Neural progenitor cell (in vitro differentiated cells): ENCODE measurements at regions not wholly inside any gene's neighbourhood (a gene's known extent, or its start where the extent isn't known, plus 50 kb on each side); places are given as distances from the start of the nearest gene placed in this dataset.
A peak's percentile ranks its signal among the peaks of the same experiment; 100 is the strongest.

Experiments
- DNase-seq: peaks from one replicate; pipeline ENCODE4 v3.0.0-alpha.2; 2016; ENCODE audit warnings: low spot score
- H2AFZ ChIP-seq: fragments of 200-600 bp; sonication (generic); replicated peaks from 2 replicates; pipeline ENCODE4 v1.6.1; 2016; ENCODE audit warnings: antibody characterized with exemption
- H3F3A ChIP-seq: fragments of 200-600 bp; sonication (generic); 2 replicates; pipeline ENCODE4 v1.6.1; 2016; ENCODE audit warnings: antibody characterized with exemption, low read depth
- H3K27ac ChIP-seq: fragments of 200-600 bp; sonication (generic); 2 replicates; pipeline ENCODE4 v1.5.1; 2016; ENCODE audit warnings: mild to moderate bottlenecking
- H3K27me3 ChIP-seq: fragments of 200-600 bp; sonication (generic); 2 replicates; pipeline ENCODE4 v1.6.1; 2016; ENCODE audit warnings: mild to moderate bottlenecking, moderate library complexity
- H3K36me3 ChIP-seq: fragments of 200-600 bp; sonication (generic); 2 replicates; pipeline ENCODE4 v1.5.1; 2016
- H3K4me1 ChIP-seq: fragments of 200-600 bp; sonication (generic); 2 replicates; pipeline ENCODE4 v1.6.1; 2016; ENCODE audit warnings: mixed run types
- H3K4me2 ChIP-seq: fragments of 200-600 bp; sonication (generic); 2 replicates; pipeline ENCODE4 v1.6.1; 2016
- H3K4me3 ChIP-seq: fragments of 200-600 bp; sonication (generic); 2 replicates; pipeline ENCODE4 v1.5.1; 2016
- H3K79me2 ChIP-seq: fragments of 200-600 bp; sonication (generic); 2 replicates; pipeline ENCODE4 v1.6.1; 2016; ENCODE audit warnings: low read depth
- H3K9ac ChIP-seq: fragments of 200-600 bp; sonication (generic); 2 replicates; pipeline ENCODE4 v1.6.1; 2016
- H3K9me3 ChIP-seq: fragments of 200-600 bp; sonication (generic); 2 replicates; pipeline ENCODE4 v1.5.1; 2016; ENCODE audit warnings: low read depth
- H4K20me1 ChIP-seq: fragments of 200-600 bp; sonication (generic); 2 replicates; pipeline ENCODE4 v1.6.1; 2016; ENCODE audit warnings: low read depth
- H3K27ac Mint-ChIP-seq: 3 replicates; pipeline ENCODE4 v1.8.0; 2021; ENCODE audit warnings: mixed read lengths
- H3K27me3 Mint-ChIP-seq: 2 replicates; pipeline ENCODE4 v1.8.0; 2022; ENCODE audit warnings: low read depth, mild to moderate bottlenecking, inconsistent platforms, moderate library complexity, mixed read lengths; ENCODE audit not compliant: insufficient read depth
- H3K36me3 Mint-ChIP-seq: 3 replicates; pipeline ENCODE4 v1.8.0; 2021; ENCODE audit warnings: mixed read lengths
- H3K4me1 Mint-ChIP-seq: 3 replicates; pipeline ENCODE4 v1.8.0; 2021; ENCODE audit warnings: mixed read lengths
- H3K4me3 Mint-ChIP-seq: 3 replicates; pipeline ENCODE4 v1.8.0; 2021; ENCODE audit warnings: mild to moderate bottlenecking, moderate library complexity, mixed read lengths
- H3K9me3 Mint-ChIP-seq: 3 replicates; pipeline ENCODE4 v1.8.0; 2020; ENCODE audit warnings: mixed read lengths
- CTCF ChIP-seq: fragments of 200-600 bp; sonication (generic); IDR thresholded peaks from 2 replicates; pipeline ENCODE4 v1.5.1; 2017; ENCODE audit warnings: antibody characterized with exemption, mild to moderate bottlenecking
- EZH2 ChIP-seq: fragments of 200-600 bp; sonication (generic); IDR thresholded peaks from 2 replicates; pipeline ENCODE4 v1.6.1; 2017; ENCODE audit warnings: antibody characterized with exemption, mild to moderate bottlenecking, moderate library complexity
- EZH2phosphoT487 ChIP-seq: fragments of 200-600 bp; sonication (generic); IDR thresholded peaks from 2 replicates; pipeline ENCODE4 v1.6.1; 2017; ENCODE audit warnings: antibody characterized with exemption

- Histone ChIP-seq H3K4me1 (peaks cover 55% of the 10 kb centered on the region), H3K9me3 (no peaks in the 10 kb centered on the region), H3K36me3 (no peaks in the 10 kb centered on the region), H3K27me3 (no peaks in the 10 kb centered on the region), H3K27ac (no peak overlapping the region), H3K4me3 (no peak overlapping the region), H3K4me2 (peak overlapping the region; percentile 43), H3K79me2 (no peaks in the 10 kb centered on the region), H2AFZ (no peak overlapping the region), H3F3A (peaks cover 31% of the 10 kb centered on the region), H3K9ac (no peak overlapping the region), H4K20me1 (no peaks in the 10 kb centered on the region)
- Mint-ChIP-seq H3K4me3 (no peak overlapping the region), H3K27ac (no peak overlapping the region), H3K36me3 (no peaks in the 10 kb centered on the region), H3K27me3 (peaks cover 3% of the 10 kb centered on the region), H3K9me3 (no peaks in the 10 kb centered on the region), H3K4me1 (peaks cover 72% of the 10 kb centered on the region)
- no peak for DNase-seq
- TF ChIP-seq EZH2 (no peak), CTCF (no peak), EZH2phosphoT487 (no peak)
Measured at GRCh38 chr5:124572971-124573370, 173.5 kb downstream of the ZNF608 start.

GRCh38 chr5:124570285-124571035, 176.0 kb downstream of the ZNF608 start:
- Mint-ChIP-seq H3K4me3 (no peak overlapping the region), H3K9me3 (peaks cover 3% of the 10 kb centered on the region), H3K36me3 (no peaks in the 10 kb centered on the region), H3K4me1 (peaks cover 52% of the 10 kb centered on the region), H3K27ac (peak overlapping the region; percentile 61), H3K27me3 (peaks cover 5% of the 10 kb centered on the region)
- no peak overlapping the region for H2AFZ ChIP-seq
- H3K9me3 ChIP-seq = no peaks in the 10 kb centered on the region
- H3F3A ChIP-seq = peaks cover 29% of the 10 kb centered on the region
- H3K36me3 ChIP-seq = no peaks in the 10 kb centered on the region
- no peak overlapping the region for H3K4me3 ChIP-seq
- no peak overlapping the region for H3K4me2 ChIP-seq
- TF ChIP-seq EZH2 (no peak), EZH2phosphoT487 (no peak), CTCF (no peak)
- no peak for DNase-seq
- H3K4me1 ChIP-seq = peaks cover 31% of the 10 kb centered on the region
- no peaks in the 10 kb centered on the region for H3K79me2 ChIP-seq
- no peaks in the 10 kb centered on the region for H3K27me3 ChIP-seq
- no peaks in the 10 kb centered on the region for H4K20me1 ChIP-seq
- no peak overlapping the region for H3K27ac ChIP-seq
- no peak overlapping the region for H3K9ac ChIP-seq

- Histone ChIP-seq H3K9ac (no peak overlapping the region), H3K4me1 (no peaks in the 10 kb centered on the region), H2AFZ (no peak overlapping the region), H3F3A (no peaks in the 10 kb centered on the region), H3K79me2 (no peaks in the 10 kb centered on the region), H3K27me3 (no peaks in the 10 kb centered on the region), H3K9me3 (no peaks in the 10 kb centered on the region), H3K27ac (no peak overlapping the region), H3K4me3 (no peak overlapping the region), H4K20me1 (no peaks in the 10 kb centered on the region), H3K36me3 (no peaks in the 10 kb centered on the region), H3K4me2 (no peak overlapping the region)
- DNase-seq = no peak
- Mint-ChIP-seq H3K27ac (no peak overlapping the region), H3K9me3 (peaks cover 3% of the 10 kb centered on the region), H3K4me3 (no peak overlapping the region), H3K27me3 (peaks cover 7% of the 10 kb centered on the region), H3K4me1 (peaks cover 21% of the 10 kb centered on the region), H3K36me3 (no peaks in the 10 kb centered on the region)
- no peak for TF ChIP-seq EZH2phosphoT487
- TF ChIP-seq EZH2 = no peak
- no peak for TF ChIP-seq CTCF
Measured at GRCh38 chr5:124566875-124567450, 179.5 kb downstream of the ZNF608 start.
